NCI-H1417 treated with DMSO at 0.1 percent for 48 hours (cell line): ENCODE measurements at regions not wholly inside any gene's neighbourhood (a gene's known extent, or its start where the extent isn't known, plus 50 kb on each side); places are given as distances from the start of the nearest gene placed in this dataset.
"Not testable (repeated sequence)": the region's sequence is repeated elsewhere in the genome, so short reads cannot be mapped to it uniquely, and the experiment has no call there.

Source experiments
- DNase-seq: peaks from one replicate; lab custom pipeline; 2025; lab: John Stamatoyannopoulos, UW

DNA sequence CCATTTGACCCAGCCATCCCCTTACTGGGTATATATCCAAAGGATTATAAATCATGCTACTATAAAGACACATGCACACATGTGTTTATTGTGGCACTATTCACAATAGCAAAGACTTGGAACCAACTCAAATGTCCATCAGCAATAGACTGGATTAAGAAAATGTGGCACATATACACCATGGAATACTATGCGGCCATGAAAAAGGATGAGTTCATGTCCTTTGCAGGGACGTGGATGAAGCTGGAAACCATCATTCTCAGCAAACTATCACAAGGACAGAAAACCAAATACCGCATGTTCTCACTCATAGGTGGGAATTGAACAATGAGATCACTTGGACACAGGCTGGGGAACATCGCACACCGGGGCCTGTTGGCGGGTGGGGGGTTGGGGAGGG, 913.4 kb upstream of the DIAPH2 start:
- not testable (repeated sequence) for DNase-seq

DNA sequence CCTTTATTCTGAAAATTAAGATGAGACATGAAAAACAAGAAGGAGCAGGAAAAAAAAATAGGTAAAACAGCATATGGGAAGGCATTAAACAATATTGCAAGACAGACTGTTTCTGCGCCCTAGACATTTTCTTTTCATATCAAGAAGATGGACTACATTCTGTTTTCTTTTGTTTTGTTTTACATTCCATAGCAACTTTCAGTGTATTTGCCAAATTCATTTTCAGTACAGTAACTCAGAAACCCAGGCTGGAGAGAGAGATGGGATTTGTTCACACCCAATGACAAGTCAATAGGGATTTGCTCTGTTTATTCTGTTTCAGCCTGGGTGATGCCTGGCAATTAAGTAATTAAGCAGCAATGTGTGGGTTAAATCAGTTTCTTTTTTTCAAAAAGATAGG, 892.8 kb upstream of the DIAPH2 start:
- DNase-seq, result no peak

DNA sequence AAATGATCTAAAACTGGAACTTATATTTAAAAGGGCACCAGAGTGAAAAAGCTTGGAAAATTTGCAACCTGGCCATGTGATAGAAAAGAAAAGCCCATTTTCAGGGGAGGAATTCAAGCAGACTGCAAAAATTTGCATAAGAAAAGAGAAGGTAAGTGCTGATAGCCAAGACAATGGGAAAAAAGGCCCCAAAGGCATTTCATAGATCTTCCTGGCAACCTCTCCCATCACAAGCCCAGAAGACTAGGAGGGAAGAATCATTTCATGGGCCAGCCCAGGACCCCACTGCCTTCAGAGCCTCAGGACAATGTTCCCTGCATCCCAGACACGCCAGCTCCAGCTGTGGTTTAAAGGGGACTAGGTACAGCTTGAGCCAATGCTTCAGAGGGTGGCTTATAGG, 887.3 kb upstream of the DIAPH2 start:
- DNase-seq, result no peak

DNA sequence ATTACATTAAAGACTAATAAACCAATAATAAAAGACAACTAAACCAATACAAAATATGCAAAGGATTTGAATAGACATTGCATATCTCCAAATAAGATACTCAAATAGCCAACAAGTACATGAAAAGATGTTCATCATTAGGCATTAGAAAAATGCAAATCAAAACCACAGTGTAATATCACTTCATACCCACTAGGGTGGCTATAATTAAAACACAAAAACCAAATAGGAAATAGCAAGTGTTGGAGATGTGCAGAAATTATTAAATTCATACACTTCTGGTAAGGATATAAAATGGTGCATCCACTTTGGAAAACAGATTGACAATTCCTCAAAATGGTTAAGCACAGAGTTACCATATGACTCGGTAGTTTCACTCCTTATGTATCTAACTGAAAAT, 860.8 kb upstream of the DIAPH2 start:
- no peak for DNase-seq

DNA sequence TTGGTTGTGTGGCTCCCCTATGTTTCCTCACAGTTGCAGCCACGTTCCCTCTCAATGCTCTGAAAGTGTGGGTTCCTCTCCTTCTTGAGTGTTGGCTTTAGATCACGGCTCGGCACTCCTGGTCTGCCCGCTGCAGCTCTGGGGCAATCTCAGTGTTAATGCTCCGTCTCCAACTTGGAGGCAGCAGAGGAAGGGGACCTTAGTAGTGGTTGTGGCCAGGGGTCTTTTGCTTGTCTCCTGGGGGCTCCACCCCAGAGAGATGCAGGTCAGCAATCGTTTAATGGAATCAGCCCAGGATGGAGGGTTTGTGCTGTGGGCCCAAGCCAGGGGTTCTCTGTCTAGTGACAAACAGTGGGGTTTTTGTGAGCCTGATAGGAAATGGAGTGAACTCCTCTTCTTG, 849.4 kb upstream of the DIAPH2 start:
- DNase-seq, result no peak

DNA sequence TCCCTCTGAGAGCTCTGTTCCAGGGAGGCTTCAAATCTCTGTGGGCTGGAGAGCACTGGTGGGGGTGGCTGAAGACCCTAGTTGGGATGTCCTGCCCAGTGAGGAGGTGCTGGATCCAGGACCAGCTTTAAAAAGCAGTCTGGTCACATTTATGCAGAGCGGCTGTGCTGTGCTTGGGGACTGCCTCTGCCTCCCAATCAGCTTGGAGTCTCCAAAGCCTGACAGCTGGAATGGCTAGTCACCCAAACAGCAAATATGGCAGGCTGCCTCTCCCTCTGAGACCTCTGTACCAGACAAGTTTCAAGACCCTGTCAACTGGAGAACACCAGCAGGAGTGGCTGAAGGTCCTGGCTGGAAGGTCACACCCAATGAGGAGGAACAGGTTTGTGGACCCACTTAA, 848.1 kb upstream of the DIAPH2 start:
- DNase-seq, result no peak

DNA sequence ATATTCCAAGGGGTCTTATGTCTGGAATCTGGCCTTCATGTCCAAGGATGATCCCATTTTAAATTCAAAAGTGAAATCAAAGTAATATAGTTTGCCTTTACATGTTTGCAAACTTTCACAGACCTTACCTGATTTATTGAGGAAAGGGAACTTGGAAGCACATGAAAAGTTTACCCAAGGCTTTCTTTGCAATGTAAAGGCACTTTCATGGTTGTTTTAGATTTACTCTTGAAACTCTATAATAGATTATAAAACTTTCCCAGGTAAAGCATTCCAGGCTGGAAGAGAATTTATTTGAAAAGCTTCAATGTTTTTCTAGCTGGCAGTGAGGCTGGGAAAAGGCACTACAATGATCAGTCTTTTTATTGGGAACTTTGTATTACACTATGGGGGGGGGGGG, 842.8 kb upstream of the DIAPH2 start:
- DNase-seq, result no peak

DNA sequence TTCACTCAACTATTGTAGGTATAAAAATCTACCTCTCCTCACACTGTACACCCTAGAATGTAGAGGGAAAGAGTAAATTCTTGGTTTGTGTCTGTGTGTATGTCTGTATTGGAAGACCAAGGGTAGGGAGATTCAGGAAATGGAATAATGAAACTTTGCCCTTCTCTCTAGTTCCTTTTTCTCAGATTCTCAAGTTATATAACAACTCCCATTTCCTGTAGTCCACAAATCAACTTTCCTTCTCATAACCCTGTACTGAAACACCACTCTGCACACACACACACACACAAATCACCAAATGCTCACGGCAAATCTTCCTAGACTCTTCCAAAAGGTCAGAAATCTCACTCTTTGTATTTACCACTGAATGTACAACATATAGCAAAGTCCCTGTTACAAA, 824.5 kb upstream of the DIAPH2 start:
- DNase-seq, result no peak

DNA sequence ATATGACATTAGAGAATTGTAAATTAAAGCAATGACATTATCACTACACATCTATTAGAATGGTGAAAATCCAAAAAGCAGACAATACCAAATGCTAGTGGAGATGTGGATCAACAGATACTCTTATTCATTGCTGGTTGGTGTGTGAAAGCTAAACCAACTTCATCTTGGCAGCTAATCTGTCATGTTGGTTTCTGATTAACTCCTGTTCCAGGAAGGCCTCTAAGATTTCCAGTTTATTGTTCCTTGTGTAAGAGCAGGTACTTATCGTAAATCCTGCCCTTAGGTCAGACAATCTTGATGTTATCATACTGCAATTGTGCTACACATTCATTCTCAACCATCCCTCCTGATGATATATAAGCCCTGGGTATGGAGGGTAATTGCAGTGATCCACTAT, 809.0 kb upstream of the DIAPH2 start:
- DNase-seq, result no peak

DNA sequence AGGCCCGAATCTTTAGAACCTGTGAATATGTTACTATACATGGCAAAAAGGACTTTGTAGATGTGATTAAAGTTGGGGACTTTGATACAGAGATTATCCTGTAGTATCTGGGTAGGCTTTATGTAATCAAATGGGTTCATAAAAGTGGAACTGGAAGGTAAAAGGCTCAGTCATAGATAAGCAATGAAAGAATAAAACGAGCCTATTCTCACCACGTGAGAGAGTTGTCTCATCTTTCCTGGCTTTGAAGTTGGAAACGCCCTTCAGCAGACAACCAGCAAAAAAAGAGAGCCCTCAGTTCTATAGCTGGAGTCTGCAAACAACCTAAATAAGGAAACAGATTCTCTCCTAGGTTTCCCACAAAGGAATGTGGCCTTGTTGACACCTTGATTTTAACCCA, 805.8 kb upstream of the DIAPH2 start:
- DNase-seq, result no peak

DNA sequence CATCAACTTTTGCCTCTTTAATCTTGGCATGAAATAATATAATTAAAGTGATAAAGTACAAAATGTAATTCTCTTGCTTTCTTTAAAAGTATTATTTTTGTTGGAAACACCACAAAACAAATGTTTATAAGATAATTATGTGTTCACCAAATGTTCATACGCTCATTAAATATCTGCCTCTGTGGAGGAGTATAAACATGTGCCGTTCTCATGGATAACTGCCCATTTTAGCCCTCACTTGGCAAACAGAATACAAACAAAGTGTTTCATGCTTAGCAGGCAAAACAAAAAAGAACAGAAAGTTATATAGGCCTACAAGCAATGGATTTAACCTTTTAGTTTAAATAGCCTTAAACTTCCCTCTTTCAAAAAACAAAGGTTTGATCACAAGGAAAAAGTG, 800.5 kb upstream of the DIAPH2 start:
- no peak for DNase-seq

DNA sequence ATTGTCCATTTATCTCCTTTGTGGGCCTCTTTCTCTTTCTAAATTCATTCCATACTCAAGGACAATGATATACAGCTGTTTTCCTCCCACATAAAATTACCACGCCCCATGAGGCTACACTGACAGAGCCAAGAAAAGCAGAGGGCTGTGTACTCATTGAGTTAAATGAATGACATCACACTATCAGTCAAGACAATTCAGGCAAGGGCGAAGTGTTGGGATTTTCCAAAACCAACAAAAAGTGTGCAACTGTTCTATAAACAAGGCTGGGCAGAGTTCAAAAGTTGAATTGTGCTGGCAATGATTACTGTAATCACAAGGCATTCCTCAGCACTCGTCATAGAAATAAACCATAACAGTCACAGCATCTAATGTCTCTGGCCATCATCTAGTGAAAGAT, 799.6 kb upstream of the DIAPH2 start:
- no peak for DNase-seq

DNA sequence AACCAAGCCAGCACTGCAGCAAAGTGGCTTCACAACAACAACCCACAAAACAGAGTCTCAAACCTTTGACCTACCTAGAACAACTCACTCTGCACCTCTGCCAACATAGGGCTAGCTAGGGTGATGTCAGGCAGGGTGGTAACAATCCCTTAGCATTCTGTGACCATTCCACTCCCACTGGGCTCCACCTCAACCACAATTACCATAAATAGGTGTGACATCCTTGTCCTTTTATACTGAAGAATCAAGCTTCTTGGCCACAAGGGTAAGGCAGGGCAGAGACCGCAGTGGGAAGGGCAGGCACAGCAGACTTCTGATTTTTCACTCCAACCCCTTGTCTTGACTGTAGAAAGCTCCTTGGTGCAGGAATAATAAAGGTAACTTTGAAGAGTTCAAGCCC, 795.4 kb upstream of the DIAPH2 start:
- no peak for DNase-seq

DNA sequence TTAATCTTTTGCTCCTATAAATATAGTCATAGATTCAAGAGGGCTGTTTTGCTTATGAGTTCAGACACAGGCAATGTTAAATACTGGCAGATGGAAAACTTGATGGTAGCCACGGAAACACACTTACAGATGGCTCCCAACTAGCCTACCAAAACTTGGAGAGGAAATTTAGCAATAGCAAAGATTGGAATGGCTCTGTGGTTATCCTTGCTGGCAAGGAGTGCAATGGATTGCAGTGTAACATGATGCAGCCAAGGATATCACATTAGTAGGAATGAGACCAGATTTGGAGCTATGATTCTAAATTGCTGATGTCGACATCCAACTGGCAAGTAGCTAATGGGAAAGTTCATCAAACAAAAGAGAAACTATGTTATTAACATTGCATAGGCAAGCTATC, 791.0 kb upstream of the DIAPH2 start:
- no peak for DNase-seq

DNA sequence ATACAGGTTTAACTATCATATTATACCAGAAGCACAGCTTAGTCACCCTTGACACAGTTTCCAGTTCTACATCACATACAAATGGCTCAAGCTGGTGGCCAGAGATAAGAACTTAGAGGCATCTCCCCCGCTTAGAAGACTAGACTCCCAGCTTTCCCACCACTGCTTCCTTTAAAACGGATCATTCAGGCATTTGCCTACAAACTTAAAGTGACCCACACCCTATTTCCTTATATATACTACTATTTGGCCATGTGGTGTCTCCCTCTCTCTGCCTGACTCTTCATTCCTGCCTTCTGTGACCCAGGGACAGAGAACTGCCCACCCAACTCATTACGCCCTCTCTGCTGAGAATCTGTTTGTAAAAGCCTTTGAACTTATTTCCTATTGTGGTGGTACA, 781.2 kb upstream of the DIAPH2 start:
- DNase-seq, result no peak

DNA sequence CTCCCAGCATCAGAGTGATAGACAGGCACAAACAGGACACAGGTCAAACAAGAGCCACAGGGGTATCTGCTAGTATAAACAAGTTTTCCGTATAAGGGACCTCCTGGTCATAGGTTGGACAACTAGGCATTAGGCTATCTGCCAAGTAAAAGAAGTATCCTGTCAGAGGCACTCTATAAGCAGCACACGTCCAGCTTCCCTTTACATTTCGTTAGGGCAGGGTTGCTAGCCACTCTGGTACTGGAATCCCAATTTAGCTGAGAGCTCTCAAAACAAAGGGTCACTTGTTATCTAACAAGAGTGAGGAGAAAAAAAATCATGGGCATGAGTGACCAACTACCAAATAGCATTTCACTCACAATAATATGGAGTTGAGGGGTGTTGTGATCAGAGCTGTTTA, 780.7 kb upstream of the DIAPH2 start:
- DNase-seq, result no peak

DNA sequence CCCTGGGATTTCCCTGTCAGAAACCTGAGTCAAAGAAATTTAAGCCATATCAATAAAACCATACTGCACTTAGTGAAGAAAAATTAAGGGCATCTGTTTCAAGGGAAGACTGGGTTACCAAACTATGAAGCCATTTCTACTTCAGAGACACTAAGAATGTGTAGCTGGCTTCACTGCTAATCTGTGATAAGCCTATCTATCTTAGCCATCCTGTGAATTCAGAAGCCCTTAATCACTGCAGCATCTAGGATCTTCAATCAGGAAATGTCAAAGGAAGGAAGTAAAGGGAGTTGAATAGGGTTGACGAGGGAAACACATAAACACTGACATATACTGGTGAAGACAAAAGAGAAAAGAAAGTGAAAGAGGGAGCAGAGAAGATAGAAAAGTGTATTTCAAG, 777.6 kb upstream of the DIAPH2 start:
- no peak for DNase-seq

DNA sequence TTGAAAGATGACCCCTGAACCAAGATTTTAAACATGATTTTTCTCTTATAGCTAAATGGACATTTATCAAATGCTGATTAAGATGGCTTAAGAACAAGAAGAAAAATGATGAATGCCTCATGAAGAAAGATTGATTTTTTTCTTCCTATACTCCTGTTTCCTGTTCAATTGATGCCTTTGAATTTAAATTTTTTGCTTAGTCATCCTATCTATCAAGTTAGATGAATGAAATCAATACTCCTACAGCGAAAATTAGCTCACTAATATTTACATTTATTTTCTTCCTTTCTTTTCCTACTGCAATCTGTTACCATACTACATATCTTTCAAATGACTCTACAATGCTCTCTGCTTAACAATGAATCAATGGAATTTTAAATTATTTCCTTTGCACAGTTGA, 773.6 kb upstream of the DIAPH2 start:
- DNase-seq, result no peak

DNA sequence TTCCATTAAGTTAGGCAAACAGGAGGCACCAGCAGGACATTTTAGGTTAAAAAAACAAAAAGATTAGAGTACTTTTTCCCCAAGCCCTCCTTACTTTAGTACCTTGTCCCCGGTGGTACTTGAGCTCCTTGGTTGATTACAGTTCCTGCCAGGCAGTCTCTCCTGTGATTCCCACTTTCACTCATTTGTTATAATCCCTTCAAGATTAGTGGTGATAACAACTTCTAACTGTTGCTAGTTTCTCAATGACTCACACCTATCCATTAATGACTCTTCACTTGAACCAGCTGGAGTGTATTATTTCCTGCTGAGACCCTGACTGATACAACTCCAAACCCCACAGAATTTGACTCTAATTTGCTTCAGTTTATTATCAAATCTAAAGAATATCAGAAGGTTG, 765.0 kb upstream of the DIAPH2 start:
- DNase-seq, result no peak

DNA sequence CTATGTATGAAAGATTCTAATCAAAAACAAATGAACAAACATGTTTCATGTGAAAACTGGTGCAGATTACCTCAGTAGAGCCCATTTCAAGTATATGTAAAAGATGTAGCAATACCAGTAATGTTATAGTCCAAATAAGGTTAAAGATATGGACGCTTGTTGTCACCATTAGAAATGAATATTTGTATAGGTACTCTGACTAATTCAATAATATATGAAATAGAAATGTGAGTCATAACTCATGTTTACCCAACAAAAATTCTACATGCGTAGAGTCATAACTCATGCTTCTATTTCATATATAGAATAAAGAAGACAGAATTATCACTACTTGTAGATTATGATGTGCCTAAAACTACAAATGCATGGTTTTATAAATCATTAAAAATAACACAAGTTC, 739.1 kb upstream of the DIAPH2 start:
- no peak for DNase-seq

DNA sequence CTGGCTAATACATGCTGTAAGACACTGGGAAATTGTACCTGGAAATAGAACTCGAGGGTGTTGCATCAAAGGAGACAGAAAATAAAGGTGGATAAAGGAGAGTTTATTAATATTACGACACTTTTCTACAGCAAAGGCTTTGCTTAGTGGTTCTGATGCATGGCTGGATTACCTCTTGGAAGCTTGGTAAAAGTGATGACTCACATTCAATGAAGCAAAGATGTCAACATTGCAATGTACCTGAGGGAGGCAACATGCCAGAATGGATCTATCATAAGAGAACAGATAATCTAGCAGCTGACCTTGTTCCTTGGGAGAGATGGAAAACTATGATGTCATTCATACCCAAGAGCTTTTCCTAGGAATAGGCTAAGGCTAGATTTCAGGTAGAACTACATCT, 735.1 kb upstream of the DIAPH2 start:
- DNase-seq, result no peak

DNA sequence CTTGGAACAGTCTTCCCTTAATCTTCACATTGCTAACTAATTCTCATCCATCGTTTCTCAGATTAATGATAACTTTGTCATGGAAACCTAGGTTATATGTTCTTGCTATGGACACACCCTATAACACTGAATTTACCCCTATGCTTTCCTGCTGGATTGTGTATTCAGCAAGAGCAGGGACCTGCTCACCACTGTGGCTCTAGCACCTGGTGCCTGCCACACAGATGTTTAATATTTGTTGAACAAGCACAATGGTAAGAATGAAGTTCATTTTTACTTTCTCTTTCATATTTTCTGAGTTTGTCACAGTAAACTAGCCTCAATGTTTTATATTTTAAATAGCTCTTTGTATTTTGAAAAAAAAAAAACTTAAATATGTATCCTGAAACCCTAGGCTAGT, 734.0 kb upstream of the DIAPH2 start:
- DNase-seq, result no peak

DNA sequence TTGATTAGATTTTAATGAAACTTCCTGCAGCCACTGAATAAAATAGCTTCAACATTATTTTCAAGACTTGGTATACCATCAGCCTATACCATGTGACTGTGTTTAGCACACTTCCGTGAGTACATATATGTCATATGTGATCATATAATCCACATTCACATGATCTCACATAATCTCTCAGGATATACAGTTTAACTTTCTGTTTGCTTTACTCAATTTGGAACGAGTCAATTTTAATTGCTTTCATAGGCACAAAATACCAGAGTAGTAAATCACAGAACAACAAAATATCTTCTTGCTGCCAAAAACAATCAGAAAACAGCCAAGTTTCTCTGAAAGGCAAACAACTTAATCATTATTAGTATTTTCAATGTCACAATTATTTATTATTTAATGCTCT, 731.1 kb upstream of the DIAPH2 start:
- DNase-seq, result no peak

DNA sequence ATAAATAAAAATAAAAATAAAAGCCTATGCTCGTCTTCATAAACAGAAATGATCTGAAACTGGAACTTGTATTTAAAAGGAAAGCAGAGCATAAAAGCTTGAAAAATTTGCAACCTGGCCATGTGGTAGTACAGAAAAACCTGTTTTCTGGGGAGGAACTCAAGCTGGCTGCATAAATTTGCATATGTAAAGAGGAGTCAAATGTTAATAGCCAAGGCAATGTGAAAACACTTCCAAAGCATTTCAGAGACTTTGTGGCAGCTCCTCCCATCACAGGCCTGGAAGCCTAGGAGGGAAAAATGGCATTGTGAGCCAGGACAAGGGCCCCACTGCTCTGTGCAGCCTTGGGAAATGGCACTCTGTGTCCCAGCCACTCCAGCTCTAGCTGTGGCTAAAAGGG, 727.9 kb upstream of the DIAPH2 start:
- no peak for DNase-seq

DNA sequence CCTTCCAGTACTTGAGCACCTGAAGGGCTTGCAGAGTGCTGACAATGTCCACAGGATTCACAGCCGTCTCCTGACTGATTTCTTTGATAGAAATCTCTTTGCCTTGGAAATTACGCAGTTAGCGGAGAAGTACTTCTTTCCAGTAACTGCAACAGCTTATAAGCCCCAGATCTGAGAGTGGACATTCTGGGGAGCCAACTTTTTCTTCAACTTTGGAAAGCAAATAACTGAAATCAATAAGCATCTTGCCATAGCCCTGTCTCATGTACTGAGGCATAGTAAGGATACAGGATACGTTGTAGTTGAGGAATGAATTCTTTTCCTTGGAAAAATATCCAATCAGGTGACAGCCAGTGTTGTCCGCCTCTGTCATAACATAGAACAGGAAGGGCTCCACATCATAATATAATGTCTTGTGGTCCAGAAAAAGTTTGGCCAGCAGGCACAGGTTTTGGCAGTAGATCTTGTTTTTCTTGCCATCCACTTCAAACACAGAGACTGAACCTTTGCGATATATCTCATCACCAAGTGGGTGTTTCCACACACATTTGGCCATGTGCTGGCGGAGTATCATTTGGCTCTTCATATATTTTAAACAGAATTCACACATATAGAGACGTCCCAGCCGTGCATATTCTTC, 711.1 kb upstream of the DIAPH2 start:
- DNase-seq, result not testable (repeated sequence)
